ENCODE measurements at regions not wholly inside any gene's neighbourhood (a gene's known extent, or its start where the extent isn't known, plus 50 kb on each side); places are given as distances from the start of the nearest gene placed in this dataset.
A peak's percentile ranks its signal among the peaks of the same experiment; 100 is the strongest.
"Not testable (repeated sequence)": the region's sequence is repeated elsewhere in the genome, so short reads cannot be mapped to it uniquely, and the experiment has no call there.

DNA sequence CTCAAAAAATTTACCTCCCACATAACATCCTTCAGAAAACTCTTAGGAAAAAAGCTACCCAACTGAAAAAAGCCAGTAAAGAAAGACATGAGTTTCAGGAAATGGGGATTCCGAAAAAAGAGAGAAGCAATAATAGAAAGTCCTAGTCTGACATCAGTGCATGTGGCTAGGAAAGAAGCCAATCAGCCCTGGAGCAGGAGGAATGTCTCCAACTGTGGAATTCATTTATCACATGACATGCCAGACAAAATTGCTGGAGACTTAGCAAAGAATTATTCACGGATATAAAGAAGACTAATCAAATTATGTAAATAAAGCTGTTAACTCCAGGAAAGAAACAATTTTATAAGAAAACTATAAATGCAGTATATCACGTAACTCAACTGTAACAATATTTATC lies 258.9 kb upstream of the RARB start:
- no peak for DNase-seq

GRCh38 chr3:25170021-25170420 lies 258.0 kb upstream of the RARB start:
- no peak for DNase-seq

GRCh38 chr3:25171118-25171807 lies 256.8 kb upstream of the RARB start:
- peak; percentile 81 for DNase-seq

- peak; percentile 65 for DNase-seq
Measured at GRCh38 chr3:25171897-25172296, 256.2 kb upstream of the RARB start.

GRCh38 chr3:25173606-25174005 lies 254.5 kb upstream of the RARB start:
- no peak for DNase-seq

GRCh38 chr3:25174251-25174650 lies 253.8 kb upstream of the RARB start:
- no peak for DNase-seq

- DNase-seq = no peak
Measured at GRCh38 chr3:25177041-25177440, 251.0 kb upstream of the RARB start.

- no peak for DNase-seq
Measured at GRCh38 chr3:25178672-25179071, 249.4 kb upstream of the RARB start.

GRCh38 chr3:25181096-25181495 lies 247.0 kb upstream of the RARB start:
- DNase-seq = no peak

DNA sequence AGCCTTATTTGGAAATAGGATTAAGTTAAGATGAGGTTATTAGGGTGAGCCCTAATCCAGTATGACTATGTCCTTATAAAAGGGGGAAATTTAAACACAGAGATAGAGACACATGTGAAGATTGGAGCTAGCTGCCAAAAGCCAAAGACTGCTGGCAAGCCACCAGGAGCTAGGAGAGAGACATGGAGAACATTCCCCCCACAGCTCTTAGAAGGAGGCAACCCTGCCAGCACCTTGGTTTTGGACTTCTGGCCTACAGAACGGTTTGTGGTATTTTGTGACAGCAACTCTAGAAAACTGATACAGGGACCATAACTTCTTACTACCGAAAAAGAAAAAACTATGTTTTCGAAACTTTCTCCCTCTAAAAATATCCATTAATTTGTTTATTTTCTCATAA lies 245.3 kb upstream of the RARB start:
- no peak for DNase-seq

DNA sequence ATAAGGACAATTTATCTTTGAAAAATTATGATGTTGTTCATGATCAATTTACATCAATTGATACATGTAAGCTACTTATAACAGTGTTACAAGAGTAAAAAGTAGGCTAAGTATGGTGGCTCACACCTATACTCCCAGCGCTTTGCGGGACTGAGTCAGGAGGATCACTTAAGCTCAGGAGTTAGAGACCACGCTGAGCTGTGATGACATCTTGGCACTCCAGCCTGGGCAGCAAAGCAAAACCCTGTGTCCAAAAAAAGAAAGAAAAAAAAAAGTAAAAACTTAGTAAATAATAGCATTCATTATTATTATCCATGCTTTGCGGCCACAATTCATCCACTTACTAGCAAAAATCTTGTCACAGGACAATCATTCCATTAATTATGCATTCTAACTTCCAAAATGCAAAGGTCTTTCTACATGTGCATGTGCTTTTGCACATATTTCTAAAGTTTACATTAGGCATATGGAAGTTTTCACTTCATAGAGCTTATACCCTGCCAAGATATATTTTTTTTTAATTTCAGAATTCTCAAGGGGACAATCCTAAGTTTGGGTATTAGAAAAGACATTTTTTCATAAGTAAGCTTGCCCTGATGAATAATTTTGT lies 243.3 kb upstream of the RARB start:
- no peak for DNase-seq

DNA sequence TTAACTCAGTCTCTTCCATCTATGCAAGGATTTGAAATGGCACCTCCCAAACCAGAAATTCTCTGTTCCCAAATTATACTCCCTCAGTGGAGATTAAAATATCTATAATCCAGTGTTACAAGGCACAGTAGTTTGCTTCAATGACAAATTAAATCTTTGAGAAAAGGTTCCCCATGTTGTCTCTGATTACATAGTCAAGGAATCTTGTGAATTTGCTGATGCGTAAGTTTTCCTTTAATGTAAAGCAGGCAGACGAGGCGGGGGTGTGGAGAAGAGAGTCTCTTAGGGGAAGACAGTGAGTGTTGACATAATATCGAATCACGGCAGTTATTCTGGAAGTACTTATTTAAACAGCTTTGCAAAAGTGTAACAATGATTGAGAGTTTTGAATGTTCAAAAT lies 236.4 kb upstream of the RARB start:
- DNase-seq = peak; percentile 34

GRCh38 chr3:25199567-25199966 lies 228.5 kb upstream of the RARB start:
- DNase-seq = not testable (repeated sequence)

DNA sequence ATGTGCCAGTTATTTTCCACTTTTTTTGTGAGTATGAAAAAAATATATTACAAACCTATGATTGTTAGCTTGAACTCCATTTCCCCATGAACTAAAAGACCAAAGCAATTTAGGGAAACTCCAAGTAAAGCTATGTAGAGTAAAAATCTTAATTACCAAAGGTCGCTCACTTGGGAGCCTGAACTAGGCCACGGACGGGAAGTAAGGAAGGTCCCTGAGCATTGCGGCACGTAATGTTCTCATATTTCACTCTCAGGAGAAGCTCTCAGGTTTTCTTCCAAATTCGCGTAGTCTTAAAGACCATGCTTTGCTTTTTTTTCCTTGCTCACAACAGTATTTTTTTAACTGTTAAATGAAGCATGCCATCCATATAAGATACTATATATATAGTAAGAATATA lies 215.3 kb upstream of the RARB start:
- no peak for DNase-seq

- DNase-seq = no peak
Measured at GRCh38 chr3:25214034-25214433, 214.0 kb upstream of the RARB start.

DNA sequence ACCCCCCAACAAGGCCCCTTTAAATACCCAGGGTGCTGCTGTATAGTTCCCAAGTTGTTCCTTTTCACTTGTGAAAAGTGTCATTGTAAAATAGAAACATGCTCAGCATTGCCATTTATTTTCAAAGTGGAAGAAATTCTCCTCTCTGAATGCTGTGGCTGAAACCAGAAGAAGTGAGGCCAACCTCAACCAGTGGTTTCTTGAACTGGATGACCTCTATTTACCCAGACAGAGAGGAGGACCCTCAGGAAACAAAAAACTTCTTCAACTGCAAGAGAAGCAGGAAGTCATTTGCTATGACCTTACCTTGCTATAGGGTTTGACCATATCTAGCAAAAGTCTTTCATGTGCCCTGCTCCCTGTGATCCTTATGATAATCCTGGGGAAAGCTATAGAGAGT lies 209.7 kb upstream of the RARB start:
- no peak for DNase-seq

GRCh38 chr3:25226747-25227146 lies 201.3 kb upstream of the RARB start:
- no peak for DNase-seq

DNA sequence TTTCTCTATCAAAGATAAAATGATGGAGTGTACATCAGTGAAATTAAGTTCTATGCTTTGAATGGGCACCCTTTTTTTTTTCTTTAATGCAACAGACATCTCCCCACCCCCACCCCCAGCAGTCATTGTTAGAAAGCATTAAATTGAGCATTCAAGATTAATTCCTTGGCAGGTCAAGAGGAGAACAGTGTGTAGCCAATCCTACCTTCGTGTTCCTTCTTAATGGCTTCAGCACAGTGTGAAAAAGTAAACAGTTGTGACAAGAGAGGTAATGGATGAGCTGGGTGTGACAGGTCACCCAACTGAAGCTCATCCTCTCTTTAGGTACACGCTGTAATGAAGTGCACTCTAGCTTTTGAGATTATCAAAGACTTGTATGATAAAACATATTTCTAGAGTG lies 198.5 kb upstream of the RARB start:
- peak; percentile 33 for DNase-seq

DNA sequence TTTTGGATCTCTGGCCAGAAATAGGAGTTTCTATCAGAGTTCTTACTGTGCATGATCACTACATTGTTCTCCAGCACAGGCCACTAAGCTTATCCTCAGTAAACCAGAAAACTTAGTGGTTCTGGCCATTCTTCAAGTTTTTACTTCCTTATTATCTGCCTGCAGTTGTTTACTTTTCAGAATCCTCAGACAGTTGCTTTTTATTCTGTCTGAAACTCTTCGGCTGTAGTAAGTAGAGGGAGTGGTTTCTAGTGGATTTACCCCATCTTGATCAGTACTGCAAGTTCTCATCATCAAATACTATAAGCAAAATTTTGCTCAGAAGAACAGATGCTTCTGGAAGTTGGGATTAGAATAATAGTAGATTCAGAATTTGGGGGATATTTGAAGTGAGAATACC lies 193.0 kb upstream of the RARB start:
- DNase-seq = no peak

DNA sequence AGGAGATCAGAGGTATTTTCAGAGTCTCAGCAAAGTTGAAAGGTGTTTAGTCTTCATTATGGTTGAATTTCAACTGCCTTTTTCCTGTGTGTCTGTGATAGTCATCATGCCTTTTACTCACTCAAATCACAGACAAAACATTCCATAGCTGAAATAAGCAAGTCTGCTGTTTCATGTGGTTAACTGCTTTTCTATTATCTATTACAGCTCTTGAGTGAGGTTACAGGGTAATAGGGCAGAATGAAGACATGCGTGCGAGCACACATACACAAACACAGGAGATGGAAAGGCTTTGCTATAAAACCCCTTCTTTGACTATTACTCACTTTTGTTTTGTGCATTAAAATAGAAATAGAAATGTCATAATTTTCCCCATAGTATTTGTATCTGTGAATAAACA lies 192.6 kb upstream of the RARB start:
- DNase-seq = no peak

- no peak for DNase-seq
Measured at GRCh38 chr3:25237602-25238001, 190.5 kb upstream of the RARB start.

DNA sequence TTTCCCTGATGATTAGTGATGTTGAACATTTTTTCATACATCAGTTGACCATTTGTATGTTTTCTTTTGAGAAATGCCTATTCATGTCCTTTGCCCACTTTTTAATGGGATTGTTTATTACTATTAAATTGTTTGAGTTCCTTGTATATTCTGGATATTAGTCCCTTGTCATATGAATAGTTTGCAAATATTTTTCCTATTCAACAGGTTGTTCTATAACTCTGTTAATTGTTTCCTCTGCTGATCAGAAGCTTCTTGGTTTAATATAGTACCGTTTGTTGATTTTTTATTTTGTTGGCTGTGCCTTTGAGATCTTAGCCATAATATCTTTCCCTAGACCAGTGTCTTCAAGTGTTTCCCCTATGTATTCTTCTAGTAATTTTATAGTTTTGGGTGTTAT lies 189.0 kb upstream of the RARB start:
- no peak for DNase-seq

- DNase-seq = no peak
Measured at GRCh38 chr3:25246913-25247312, 181.2 kb upstream of the RARB start.

GRCh38 chr3:25252291-25252690 lies 175.8 kb upstream of the RARB start:
- no peak for DNase-seq

DNA sequence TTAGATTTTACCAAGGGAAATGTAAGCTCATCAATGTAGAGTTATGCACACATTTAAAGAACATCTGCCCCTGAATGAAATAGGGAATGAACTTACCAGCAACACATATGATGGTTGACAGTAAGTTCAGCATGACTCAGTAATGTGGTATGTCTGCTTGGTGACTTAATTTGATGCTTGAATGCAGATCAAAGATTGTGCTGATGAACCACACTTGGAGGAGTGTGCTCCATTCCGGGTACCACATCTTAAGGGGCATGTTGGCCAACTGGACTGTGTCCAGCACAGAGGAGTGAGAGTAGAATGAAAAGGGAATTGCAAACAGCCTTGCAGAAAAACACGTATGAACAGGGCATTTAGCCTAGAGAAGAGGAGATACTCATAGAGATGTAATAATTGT lies 171.0 kb upstream of the RARB start:
- DNase-seq = no peak

All from eye (tissue), 1 donor.